HG02938 (cell line): ENCODE measurements at regions not wholly inside any gene's neighbourhood (a gene's known extent, or its start where the extent isn't known, plus 50 kb on each side); places are given as distances from the start of the nearest gene placed in this dataset.

Experiments used
- ATAC-seq: cut with Tn5 transposase; IDR thresholded peaks from one replicate; pipeline ENCODE4 v1.9.1; 2021; ENCODE audit warnings: mild to moderate bottlenecking, moderate library complexity; ENCODE audit not compliant: unreplicated experiment

DNA sequence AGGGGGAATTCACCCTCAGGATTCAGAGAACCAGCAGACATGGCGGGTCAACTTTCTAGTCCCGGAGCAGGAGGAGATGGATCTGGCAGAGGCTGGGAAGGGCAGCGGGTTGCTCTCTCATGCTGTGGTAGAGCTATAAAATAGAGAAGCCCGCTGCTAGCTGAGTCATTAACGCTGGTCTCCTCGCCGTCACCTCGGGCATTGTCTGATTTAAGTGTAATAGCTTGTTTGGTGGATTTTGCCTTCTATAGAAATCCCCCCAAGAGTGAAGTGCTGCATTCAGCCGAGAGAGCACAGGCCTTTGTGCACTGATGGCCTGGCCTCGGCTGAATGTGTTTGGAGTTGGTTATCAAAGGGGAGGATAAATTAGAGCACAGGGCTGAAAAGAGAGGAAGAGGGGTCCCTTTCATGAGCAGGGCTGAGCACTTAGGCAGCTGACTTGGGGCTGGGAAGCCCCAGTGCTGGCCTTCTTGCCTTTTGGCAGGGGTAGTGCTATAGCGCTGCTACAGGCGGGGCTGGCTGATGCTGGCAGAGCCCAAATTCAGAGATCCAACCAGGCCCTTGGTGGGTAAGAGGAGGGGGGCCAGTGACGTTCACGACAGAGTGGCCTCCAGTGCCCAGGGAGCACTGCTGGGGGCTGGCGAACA lies 161.1 kb upstream of the CADM1 start:
- no peak for ATAC-seq

DNA sequence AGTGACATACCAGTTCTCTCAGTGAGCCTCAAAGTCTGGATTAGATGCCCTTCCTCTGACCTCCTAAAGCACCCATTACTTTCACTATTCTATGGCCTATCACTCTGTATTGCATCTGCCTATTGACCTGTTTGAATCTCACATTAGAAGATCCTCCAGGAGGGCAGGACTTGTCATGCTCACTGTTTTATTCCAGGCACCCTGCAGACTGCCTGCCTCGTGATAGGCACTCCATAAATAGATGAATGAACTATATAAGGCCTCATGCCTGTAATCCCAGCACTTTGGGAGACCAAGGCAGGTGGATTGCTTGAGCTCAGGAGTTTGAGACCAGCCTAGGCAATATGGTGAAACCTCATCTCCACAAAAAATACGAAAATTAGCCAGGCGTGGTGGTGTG lies 160.1 kb upstream of the CADM1 start:
- no peak for ATAC-seq

DNA sequence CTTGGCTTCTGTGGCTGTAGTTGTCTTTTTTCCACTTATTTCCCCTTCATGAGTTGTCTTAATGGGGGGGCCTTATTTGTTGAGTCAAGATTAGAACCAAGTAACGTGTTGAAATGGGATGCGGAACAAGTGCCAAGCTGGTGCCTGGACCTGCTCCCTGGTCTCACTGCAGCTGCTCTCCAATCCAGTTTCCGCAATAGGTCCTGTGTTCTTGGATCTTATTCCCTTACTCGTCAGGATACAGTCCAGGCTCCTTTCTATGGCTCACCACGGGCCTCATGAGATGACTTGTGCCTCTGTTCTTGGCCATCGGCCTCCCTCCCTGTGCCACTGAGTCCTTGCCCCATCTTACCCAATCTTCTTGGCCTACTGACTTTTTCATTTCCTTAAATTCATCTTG lies 159.6 kb upstream of the CADM1 start:
- no peak for ATAC-seq

DNA sequence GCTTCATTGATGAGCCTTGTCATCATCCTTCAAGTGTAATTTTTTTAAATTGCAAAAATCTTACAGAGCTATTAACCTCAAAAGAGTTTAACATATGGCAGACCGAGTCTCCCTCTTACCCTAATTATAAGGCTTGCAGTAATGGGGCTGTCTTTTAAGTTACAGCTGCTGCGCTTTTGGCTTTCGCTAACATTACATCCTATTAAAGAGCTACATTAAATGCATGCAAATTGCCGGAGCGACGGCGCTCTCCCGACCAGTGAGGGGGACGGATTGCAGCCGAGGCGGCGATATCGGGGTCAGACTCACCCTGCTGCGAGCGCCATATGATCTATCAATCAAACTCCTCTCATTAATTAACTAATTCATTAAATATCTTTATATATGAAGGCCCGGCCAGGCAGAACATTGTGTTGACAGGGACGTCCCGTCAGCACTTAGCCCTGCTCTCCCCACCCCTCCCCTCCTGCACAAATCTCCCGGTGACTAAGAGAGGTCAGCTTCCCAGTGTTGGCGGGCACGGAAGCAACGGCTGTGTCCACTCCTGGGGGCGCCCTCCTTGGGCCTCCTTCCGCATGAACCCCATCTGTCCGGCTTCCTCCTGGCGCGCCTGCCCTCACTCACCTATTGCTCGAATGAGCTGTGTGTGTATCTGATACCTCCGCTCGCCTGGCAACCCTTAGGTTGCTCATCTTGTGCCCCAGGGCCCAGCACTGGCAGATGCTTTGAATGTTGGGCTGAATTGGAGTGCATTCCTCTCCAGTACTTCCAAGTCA lies 156.0 kb upstream of the CADM1 start:
- ATAC-seq, result no peak

- ATAC-seq, result no peak
These were observed 155.1 kb upstream of the CADM1 start for GRCh38 chr11:115659061-115659963.

DNA sequence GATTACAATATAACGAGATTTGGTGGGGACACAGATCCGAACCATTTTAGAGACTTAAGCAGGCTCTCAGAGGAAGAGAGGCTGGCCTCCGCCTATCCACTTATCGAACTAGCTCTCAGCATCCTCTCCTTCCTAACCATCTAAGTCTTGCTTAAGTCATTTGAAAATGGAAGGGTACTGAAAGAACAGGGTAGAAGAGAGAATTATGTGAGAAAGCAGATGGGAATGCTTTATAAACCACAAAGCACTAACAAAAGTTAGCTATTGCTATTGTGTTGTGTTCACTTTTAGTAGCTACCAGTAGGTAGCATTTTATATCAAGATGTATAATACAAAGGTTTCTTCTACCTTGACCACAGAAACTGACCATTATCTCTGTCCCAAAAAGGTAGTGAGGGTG lies 153.4 kb upstream of the CADM1 start:
- no peak for ATAC-seq

- no peak for ATAC-seq
These were observed 152.5 kb upstream of the CADM1 start for GRCh38 chr11:115656669-115657068.

DNA sequence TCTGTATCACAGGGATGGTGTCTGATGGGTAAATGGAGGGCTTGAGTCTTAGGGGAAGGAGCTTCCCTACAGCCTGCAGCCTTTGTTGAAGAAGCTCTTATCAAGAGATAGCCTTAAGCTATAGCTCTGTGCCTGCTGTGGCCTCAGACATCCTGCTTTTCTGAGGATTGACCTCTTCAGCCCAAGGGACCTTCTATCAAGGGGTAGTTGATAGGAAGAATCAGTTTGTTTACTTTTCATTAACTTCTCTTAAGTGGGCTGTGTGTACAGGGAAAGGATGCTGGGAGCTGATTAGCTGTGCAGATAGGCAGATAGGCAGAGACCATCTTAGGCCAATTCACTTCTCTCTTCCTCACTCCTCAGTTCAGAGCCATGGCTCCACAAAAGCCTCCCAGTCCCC lies 151.8 kb upstream of the CADM1 start:
- ATAC-seq, result no peak

- ATAC-seq, result no peak
These were observed 150.6 kb upstream of the CADM1 start for GRCh38 chr11:115654792-115655191.

- ATAC-seq, result no peak
These were observed 149.7 kb upstream of the CADM1 start for GRCh38 chr11:115653926-115654325.

DNA sequence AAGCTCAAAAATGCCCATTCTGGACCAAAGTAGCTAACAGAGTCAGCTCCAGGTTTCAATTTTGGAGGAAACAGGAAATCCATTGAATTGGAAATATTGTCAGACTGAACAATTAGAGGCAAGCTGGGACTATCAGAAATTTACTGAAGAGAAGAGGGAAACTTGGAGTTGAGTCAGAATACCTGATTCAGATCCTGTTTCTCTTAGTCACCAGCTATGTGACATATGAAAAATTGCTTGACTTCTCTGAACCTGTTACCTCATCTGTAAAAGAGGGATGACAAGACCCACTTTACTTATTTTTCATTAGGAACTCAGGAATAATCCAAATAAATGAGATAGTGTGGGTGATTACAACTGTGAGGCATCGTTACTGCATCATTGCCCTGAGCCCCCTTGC lies 148.9 kb upstream of the CADM1 start:
- no peak for ATAC-seq

DNA sequence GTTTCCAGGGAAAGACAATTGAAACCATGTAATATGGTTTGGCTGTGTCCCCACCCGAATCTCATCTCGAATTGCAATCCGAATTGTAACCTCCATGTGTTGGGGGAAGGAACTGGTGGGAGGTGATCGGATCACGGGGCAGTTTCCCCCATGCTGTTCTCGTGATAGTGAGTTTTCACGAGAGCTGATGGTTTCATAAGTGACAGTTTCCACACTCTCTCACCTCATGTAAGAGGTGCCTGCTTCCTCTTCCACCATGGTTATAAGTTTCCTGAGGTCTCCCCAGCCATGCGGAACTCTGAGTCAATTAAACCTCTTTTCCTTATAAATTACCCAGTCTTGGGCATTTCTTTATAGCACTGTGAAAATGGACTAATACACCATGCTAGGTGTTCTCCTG lies 148.3 kb upstream of the CADM1 start:
- ATAC-seq, result no peak

GRCh38 chr11:115652094-115652493 lies 147.9 kb upstream of the CADM1 start:
- ATAC-seq, result no peak

DNA sequence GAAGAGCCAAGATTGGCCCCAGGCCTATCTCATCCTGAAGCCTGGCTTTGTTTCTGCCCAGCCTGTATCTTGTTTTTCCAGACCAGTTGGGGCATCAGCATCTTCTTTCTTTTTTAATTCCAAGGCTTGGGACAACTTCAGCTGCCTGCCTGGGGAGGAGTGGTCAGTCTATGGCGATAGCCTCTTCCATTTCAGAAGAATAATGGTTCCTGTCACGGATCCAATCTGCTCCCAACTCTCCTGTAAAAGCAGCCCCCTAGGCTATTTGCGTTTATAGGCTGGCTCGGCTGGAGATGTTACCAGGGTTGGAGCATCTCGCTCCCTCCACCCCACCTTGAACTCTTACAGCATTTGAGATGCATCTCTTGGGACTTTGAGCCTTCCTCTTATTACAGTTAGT lies 145.2 kb upstream of the CADM1 start:
- no peak for ATAC-seq

GRCh38 chr11:115645631-115646317 lies 141.6 kb upstream of the CADM1 start:
- no peak for ATAC-seq

- no peak for ATAC-seq
These were observed 140.6 kb upstream of the CADM1 start for GRCh38 chr11:115644856-115645255.

- no peak for ATAC-seq
These were observed 139.5 kb upstream of the CADM1 start for GRCh38 chr11:115643549-115644270.

DNA sequence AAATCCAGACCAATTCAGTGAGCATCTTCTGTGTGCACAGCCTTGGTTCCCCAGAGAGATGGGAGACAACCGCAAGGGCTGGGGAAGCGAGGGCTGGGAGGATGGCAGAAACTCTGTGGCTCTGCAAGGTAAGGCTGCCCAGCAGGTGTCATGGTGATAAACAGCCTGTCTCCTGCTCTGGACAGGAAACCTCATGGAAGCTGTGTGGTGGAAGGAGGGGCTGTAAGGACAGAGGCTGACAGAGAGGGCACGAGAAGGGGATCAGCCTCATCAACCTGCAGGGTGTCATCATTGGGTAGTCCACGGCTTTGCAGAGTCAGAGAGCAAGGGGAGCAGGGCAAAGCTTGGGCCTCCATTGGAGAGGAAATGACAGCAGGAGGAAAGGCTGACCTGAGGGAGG lies 138.4 kb upstream of the CADM1 start:
- ATAC-seq, result no peak

GRCh38 chr11:115637599-115638241 lies 133.5 kb upstream of the CADM1 start:
- ATAC-seq, result no peak
